ENCODE measurements at regions not wholly inside any gene's neighbourhood (a gene's known extent, or its start where the extent isn't known, plus 50 kb on each side); places are given as distances from the start of the nearest gene placed in this dataset.

- intact Hi-C loops (cut with micrococcal nuclease; ENCODE audit: unreplicated experiment) = no loop called here
- no TSS peak for BruUV-seq (replicated peaks)
Measured at GRCh38 chr5:67300326-67300725, 103.7 kb upstream of the CD180 start.

GRCh38 chr5:67299231-67299735, 102.7 kb upstream of the CD180 start:
- intact Hi-C loops (cut with micrococcal nuclease; ENCODE audit: unreplicated experiment) = no loop called here
- no peak for TF ChIP-seq CTCF (IDR thresholded peaks at IDR 0.05; ENCODE audit: unreplicated experiment)
- peaks cover 3% of the 10 kb centered on the region for H3K9me3 Mint-ChIP-seq (ENCODE audit: low read depth, unreplicated experiment)

More at GRCh38 chr5:67300326-67300725, 103.7 kb upstream of the CD180 start:
- Mint-ChIP-seq H3K4me3 (ENCODE audit: low read depth, unreplicated experiment) (no peak overlapping the region), H3K27me3 (ENCODE audit: unreplicated experiment) (no peaks in the 10 kb centered on the region), H3K9me3 (ENCODE audit: low read depth, unreplicated experiment) (peaks cover 3% of the 10 kb centered on the region), H3K27ac (ENCODE audit: unreplicated experiment) (no peak overlapping the region), H3K36me3 (ENCODE audit: insufficient read depth, unreplicated experiment) (no peaks in the 10 kb centered on the region), H3K4me1 (ENCODE audit: low read depth, unreplicated experiment) (peaks cover 19% of the 10 kb centered on the region)
- CTCF ChIA-PET = no interaction called here
- no peak for DNase-seq
- no peak for TF ChIP-seq CTCF (IDR thresholded peaks at IDR 0.05; ENCODE audit: unreplicated experiment)

GRCh38 chr5:67297802-67298532, 101.4 kb upstream of the CD180 start:
- no TSS peak for BruUV-seq (replicated peaks)
- H3K36me3 Mint-ChIP-seq (ENCODE audit: insufficient read depth, unreplicated experiment) = no peaks in the 10 kb centered on the region
- TF ChIP-seq CTCF (IDR thresholded peaks at IDR 0.05; ENCODE audit: unreplicated experiment) = no peak
- peaks cover 16% of the 10 kb centered on the region for H3K4me1 Mint-ChIP-seq (ENCODE audit: low read depth, unreplicated experiment)
- intact Hi-C loops (cut with micrococcal nuclease; ENCODE audit: unreplicated experiment) = no loop called here
- CTCF ChIA-PET = no interaction called here
- no peaks in the 10 kb centered on the region for H3K27me3 Mint-ChIP-seq (ENCODE audit: unreplicated experiment)
- H3K27ac Mint-ChIP-seq (ENCODE audit: unreplicated experiment) = no peak overlapping the region
- DNase-seq = no peak
- no peak overlapping the region for H3K4me3 Mint-ChIP-seq (ENCODE audit: low read depth, unreplicated experiment)
- H3K9me3 Mint-ChIP-seq (ENCODE audit: low read depth, unreplicated experiment) = peaks cover 3% of the 10 kb centered on the region

More at GRCh38 chr5:67299231-67299735, 102.7 kb upstream of the CD180 start:
- Mint-ChIP-seq H3K4me3 (ENCODE audit: low read depth, unreplicated experiment) (no peak overlapping the region), H3K36me3 (ENCODE audit: insufficient read depth, unreplicated experiment) (no peaks in the 10 kb centered on the region), H3K4me1 (ENCODE audit: low read depth, unreplicated experiment) (peaks cover 16% of the 10 kb centered on the region), H3K27me3 (ENCODE audit: unreplicated experiment) (no peaks in the 10 kb centered on the region), H3K27ac (ENCODE audit: unreplicated experiment) (no peak overlapping the region)
- DNase-seq = no peak
- CTCF ChIA-PET = no interaction called here
- BruUV-seq (replicated peaks) = no TSS peak

GRCh38 chr5:67297376-67297775, 100.8 kb upstream of the CD180 start:
- CTCF ChIA-PET = no interaction called here
- TF ChIP-seq CTCF (IDR thresholded peaks at IDR 0.05; ENCODE audit: unreplicated experiment) = no peak
- no TSS peak for BruUV-seq (replicated peaks)
- H3K27ac Mint-ChIP-seq (ENCODE audit: unreplicated experiment) = no peak overlapping the region
- no peak overlapping the region for H3K4me3 Mint-ChIP-seq (ENCODE audit: low read depth, unreplicated experiment)
- no peaks in the 10 kb centered on the region for H3K36me3 Mint-ChIP-seq (ENCODE audit: insufficient read depth, unreplicated experiment)
- peaks cover 16% of the 10 kb centered on the region for H3K4me1 Mint-ChIP-seq (ENCODE audit: low read depth, unreplicated experiment)
- peaks cover 3% of the 10 kb centered on the region for H3K9me3 Mint-ChIP-seq (ENCODE audit: low read depth, unreplicated experiment)
- DNase-seq = no peak
- intact Hi-C loops (cut with micrococcal nuclease; ENCODE audit: unreplicated experiment) = no loop called here
- no peaks in the 10 kb centered on the region for H3K27me3 Mint-ChIP-seq (ENCODE audit: unreplicated experiment)
